A549 (cell line): ENCODE measurements at regions not wholly inside any gene's neighbourhood (a gene's known extent, or its start where the extent isn't known, plus 50 kb on each side); places are given as distances from the start of the nearest gene placed in this dataset.

ENCODE experiments used
- ATAC-seq, 2 experiments: fragments of 200-7000 bp in 1 of 2; fragments of >200 bp in 1 of 2; cut with Nextera tagmentation in 1 of 2; cut with Tn5 transposase in 1 of 2; 3 replicates each; pipeline versions ENCODE4 v1.8.0 to v1.9.1; 2018 to 2020; ENCODE audit warnings: mild to moderate bottlenecking in 1 of 2, moderate library complexity in 1 of 2
- CTCF ChIA-PET: fragments of 300-600 bp; sonication (Branson Sonifier 250); formaldehyde crosslinking; extraction: SDS; loops from one replicate; lab custom pipeline; 2021; ENCODE audit warnings: antibody characterized with exemption, inconsistent platforms; lab: Yijun Ruan, JAX
- POLR2A ChIA-PET: fragments of 350-600 bp; formaldehyde crosslinking; extraction: SDS; loops from one replicate; lab custom pipeline; 2021; ENCODE audit warnings: antibody characterized with exemption, inconsistent platforms; lab: Yijun Ruan, JAX
- DNase-seq, 2 experiments: peaks; one replicate each; pipeline versions ENCODE4 v3.0.0 to v3.0.0-alpha.2; 2011 to 2016; ENCODE audit warnings: low read depth in 1 of 2, low spot score in 1 of 2
- FAIRE-seq: peaks from 2 replicates; lab custom pipeline; 2011; peaks lifted over from hg19 to GRCh38; lab: Jason Lieb, UNC
- H3K27ac ChIP-seq, 2 experiments: fragments of >200 bp; sonication (Bioruptor Twin); formaldehyde crosslinking; 3 replicates each; pipeline ENCODE4 v1.5.1; 2016 to 2017
- H3K4me1 ChIP-seq: fragments of >200 bp; sonication (Bioruptor Twin); formaldehyde crosslinking; 3 replicates; pipeline ENCODE4 v1.6.1; 2016
- H3K4me2 ChIP-seq: fragments of >200 bp; sonication (Bioruptor Twin); formaldehyde crosslinking; 3 replicates; pipeline ENCODE4 v1.6.1; 2016
- H3K4me3 ChIP-seq: fragments of >200 bp; sonication (Bioruptor Twin); formaldehyde crosslinking; 3 replicates; pipeline ENCODE4 v1.5.1; 2016
- H3K9me3 ChIP-seq: fragments of >200 bp; sonication (Bioruptor Twin); formaldehyde crosslinking; 3 replicates; pipeline ENCODE4 v1.6.1; 2016
- BHLHE40 ChIP-seq: IDR thresholded peaks from 2 replicates; pipeline ENCODE4 v1.6.1; 2012; ENCODE audit warnings: low read depth, low read length, inconsistent platforms
- CBX8 ChIP-seq: fragments of 200-600 bp; sonication (generic); IDR thresholded peaks from 2 replicates; pipeline ENCODE4 v1.6.1; 2016
- CEBPB ChIP-seq, 2 experiments: fragments of >200 bp in 1 of 2; sonication (Bioruptor Twin) in 1 of 2; formaldehyde crosslinking in 1 of 2; IDR thresholded peaks; 2 replicates each; pipeline ENCODE4 v1.6.1; 2012 to 2016
- EHF ChIP-seq: fragments of 250-450 bp; sonication (Bioruptor Pico); IDR thresholded peaks from 2 replicates; pipeline ENCODE4 v1.5.0; 2020; ENCODE audit warnings: mild to moderate bottlenecking
- EHMT2 ChIP-seq: fragments of 200-600 bp; sonication (generic); IDR thresholded peaks from 2 replicates; pipeline ENCODE4 v1.6.1; 2016; ENCODE audit warnings: antibody characterized with exemption, low read depth, mild to moderate bottlenecking, moderate library complexity
- FOSB ChIP-seq: fragments of 250-450 bp; sonication (Bioruptor Pico); IDR thresholded peaks from 2 replicates; pipeline ENCODE4 v1.5.0; 2020; ENCODE audit warnings: mild to moderate bottlenecking, moderate library complexity
- GATA3 ChIP-seq: IDR thresholded peaks from 2 replicates; pipeline ENCODE4 v1.6.1; 2012; ENCODE audit warnings: borderline replicate concordance
- HDAC2 ChIP-seq: fragments of 200-600 bp; sonication (generic); IDR thresholded peaks from 2 replicates; pipeline ENCODE4 v1.6.1; 2016
- HES2 ChIP-seq: fragments of >200 bp; sonication (Bioruptor Twin); formaldehyde crosslinking; IDR thresholded peaks from 2 replicates; pipeline ENCODE4 v1.6.1; 2016
- HOXA7 ChIP-seq: fragments of 250-450 bp; sonication (Bioruptor Pico); IDR thresholded peaks from 2 replicates; pipeline ENCODE4 v1.5.0; 2020; ENCODE audit warnings: mild to moderate bottlenecking, moderate library complexity
- HOXB13 ChIP-seq: fragments of 250-450 bp; sonication (Bioruptor Pico); IDR thresholded peaks from 2 replicates; pipeline ENCODE4 v1.5.0; 2020; ENCODE audit warnings: low read depth, mild to moderate bottlenecking, moderate library complexity
- HOXB5 ChIP-seq: fragments of 250-450 bp; sonication (Bioruptor Pico); IDR thresholded peaks from 2 replicates; pipeline ENCODE4 v1.5.0; 2020; ENCODE audit warnings: mild to moderate bottlenecking, moderate library complexity
- JUN ChIP-seq, 2 experiments: fragments of >200 bp; sonication (Bioruptor Twin); formaldehyde crosslinking; IDR thresholded peaks; 2 replicates in 1 of 2; 3 replicates in 1 of 2; pipeline ENCODE4 v1.6.1; 2016 to 2017
- JUNB ChIP-seq: fragments of >200 bp; sonication (Bioruptor Twin); formaldehyde crosslinking; IDR thresholded peaks from 2 replicates; pipeline ENCODE4 v1.6.1; 2016
- KDM1A ChIP-seq: fragments of 200-600 bp; sonication (generic); IDR thresholded peaks from 2 replicates; pipeline ENCODE4 v1.6.1; 2016; ENCODE audit warnings: low read depth, mild to moderate bottlenecking
- MAFK ChIP-seq: fragments of 450-650 bp; IDR thresholded peaks from 2 replicates; pipeline ENCODE4 v1.6.1; 2014; ENCODE audit not compliant: partially characterized antibody
- MYC ChIP-seq: IDR thresholded peaks from 2 replicates; pipeline ENCODE4 v1.6.1; 2012; ENCODE audit warnings: mild to moderate bottlenecking, inconsistent platforms, low read length, improper control_type of control experiment, borderline replicate concordance
- POLR2A ChIP-seq: IDR thresholded peaks from 2 replicates; pipeline ENCODE4 v1.6.1; 2012; ENCODE audit warnings: mild to moderate bottlenecking, low read length
- POLR2AphosphoS2 ChIP-seq: conservative IDR thresholded peaks from 2 replicates; pipeline ENCODE4 v1.6.1; 2012; ENCODE audit warnings: low read length, improper control_type of control experiment, inconsistent platforms
- RNF2 ChIP-seq: fragments of 200-600 bp; sonication (generic); IDR thresholded peaks from 2 replicates; pipeline ENCODE4 v1.6.1; 2016; ENCODE audit warnings: low read depth, mild to moderate bottlenecking, antibody characterized with exemption, moderate library complexity, borderline replicate concordance
- USF2 ChIP-seq: fragments of 450-650 bp; IDR thresholded peaks from 2 replicates; pipeline ENCODE4 v1.6.1; 2014; ENCODE audit warnings: antibody characterized with exemption
- ZNF302 ChIP-seq: fragments of 250-450 bp; sonication (Bioruptor Pico); IDR thresholded peaks from 2 replicates; pipeline ENCODE4 v1.9.0; 2021; ENCODE audit warnings: inconsistent platforms, mild to moderate bottlenecking, moderate library complexity
- WGBS: methylation state at CpG from one replicate; pipeline ENCODE4 v1.1.6; 2017; ENCODE audit errors: missing lambda C conversion rate; 5-methylcytosine and 5-hydroxymethylcytosine counted together
- TF ChIP-seq, protein P1 (sequence below): fragments of 250-450 bp; sonication (Bioruptor Pico); IDR thresholded peaks from 2 replicates; pipeline ENCODE4 v1.5.0; 2021; ENCODE audit warnings: mild to moderate bottlenecking, moderate library complexity, borderline replicate concordance
- TF ChIP-seq, protein P2 (sequence below): fragments of 250-450 bp; sonication (Bioruptor Pico); IDR thresholded peaks from 2 replicates; pipeline ENCODE4 v1.5.0; 2020; ENCODE audit warnings: low read depth, mild to moderate bottlenecking, moderate library complexity
- TF ChIP-seq, protein P3 (sequence below): IDR thresholded peaks from 2 replicates; pipeline ENCODE4 v1.6.1; 2012; ENCODE audit warnings: low read depth, borderline replicate concordance

DNA sequence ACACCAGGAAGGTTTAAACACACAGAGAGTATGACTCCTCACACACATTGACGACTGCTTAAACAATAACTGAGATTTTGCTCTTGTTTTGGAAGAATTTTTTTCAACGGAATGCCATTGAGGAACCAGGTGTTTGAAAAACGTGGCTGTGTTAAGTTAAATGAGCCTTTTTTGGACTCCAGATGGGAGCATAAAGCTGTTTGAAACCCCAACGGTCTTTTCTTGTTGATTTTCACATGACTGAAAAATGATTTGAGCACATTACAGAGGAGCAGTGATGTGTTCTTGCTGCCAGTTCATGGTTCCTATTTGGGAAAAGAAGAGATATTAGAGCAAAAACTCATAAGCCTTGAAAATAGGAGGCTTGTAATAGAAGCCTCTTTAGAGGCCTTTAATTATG, 97.8 kb upstream of the SELENOK start:
- Histone ChIP-seq H3K27ac (no peak overlapping the region), H3K9me3 (no peaks in the 10 kb centered on the region), H3K4me2 (no peak overlapping the region), H3K4me3 (no peak overlapping the region), H3K4me1 (no peaks in the 10 kb centered on the region)
- 10% methylated on average over 4 of the region's 4 CpGs for WGBS
- DNase-seq (no peak), ATAC-seq (no peak), FAIRE-seq (no peak)
- TF ChIP-seq USF2 (no peak), MYC (no peak), CBX8 (no peak), KDM1A (no peak), HDAC2 (no peak), FOSB (CRISPR knock-in tag) (no peak), RNF2 (no peak), EHMT2 (no peak), JUN (IDR thresholded peaks at IDR 0.05) (no peak), BHLHE40 (no peak), CEBPB (IDR thresholded peaks at IDR 0.05) (no peak), HES2 (no peak), HOXB5 (no peak)
- TF ChIP-seq, protein P1, sequence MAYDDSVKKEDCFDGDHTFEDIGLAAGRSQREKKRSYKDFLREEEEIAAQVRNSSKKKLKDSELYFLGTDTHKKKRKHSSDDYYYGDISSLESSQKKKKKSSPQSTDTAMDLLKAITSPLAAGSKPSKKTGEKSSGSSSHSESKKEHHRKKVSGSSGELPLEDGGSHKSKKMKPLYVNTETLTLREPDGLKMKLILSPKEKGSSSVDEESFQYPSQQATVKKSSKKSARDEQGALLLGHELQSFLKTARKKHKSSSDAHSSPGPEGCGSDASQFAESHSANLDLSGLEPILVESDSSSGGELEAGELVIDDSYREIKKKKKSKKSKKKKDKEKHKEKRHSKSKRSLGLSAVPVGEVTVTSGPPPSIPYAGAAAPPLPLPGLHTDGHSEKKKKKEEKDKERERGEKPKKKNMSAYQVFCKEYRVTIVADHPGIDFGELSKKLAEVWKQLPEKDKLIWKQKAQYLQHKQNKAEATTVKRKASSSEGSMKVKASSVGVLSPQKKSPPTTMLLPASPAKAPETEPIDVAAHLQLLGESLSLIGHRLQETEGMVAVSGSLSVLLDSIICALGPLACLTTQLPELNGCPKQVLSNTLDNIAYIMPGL: no peak
- TF ChIP-seq, protein P2, sequence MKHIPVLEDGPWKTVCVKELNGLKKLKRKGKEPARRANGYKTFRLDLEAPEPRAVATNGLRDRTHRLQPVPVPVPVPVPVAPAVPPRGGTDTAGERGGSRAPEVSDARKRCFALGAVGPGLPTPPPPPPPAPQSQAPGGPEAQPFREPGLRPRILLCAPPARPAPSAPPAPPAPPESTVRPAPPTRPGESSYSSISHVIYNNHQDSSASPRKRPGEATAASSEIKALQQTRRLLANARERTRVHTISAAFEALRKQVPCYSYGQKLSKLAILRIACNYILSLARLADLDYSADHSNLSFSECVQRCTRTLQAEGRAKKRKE (CRISPR knock-in tag): no peak
- CTCF ChIA-PET: no interaction called here
- POLR2A ChIA-PET: no interaction called here

DNA sequence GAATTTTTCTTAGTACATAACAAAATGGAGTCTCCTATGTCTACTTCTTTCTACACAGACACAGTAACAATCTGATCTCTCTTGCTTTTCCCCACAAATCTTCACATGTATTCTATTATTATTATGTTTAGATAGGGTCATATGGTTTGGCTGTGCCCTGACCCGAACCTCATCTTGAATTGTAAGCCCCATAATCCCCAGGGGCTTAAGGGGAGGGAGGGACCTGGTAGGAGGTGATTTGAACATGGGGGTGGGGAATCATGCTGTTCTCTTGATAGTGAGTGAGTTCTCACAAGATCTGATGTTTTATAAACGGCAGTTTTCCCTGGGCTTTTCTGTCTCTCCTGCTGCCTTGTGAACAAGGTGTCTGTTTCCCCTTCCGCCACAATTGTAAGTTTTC, 86.7 kb upstream of the SELENOK start:
- FAIRE-seq (no peak), DNase-seq (no peak), ATAC-seq (no peak)
- POLR2A ChIA-PET: no interaction called here
- no peaks in the 10 kb centered on the region for H3K4me1 ChIP-seq
- H3K4me3 ChIP-seq: no peak overlapping the region
- TF ChIP-seq ZNF302 (CRISPR knock-in tag) (no peak), POLR2AphosphoS2 (no peak), USF2 (no peak), CBX8 (no peak), GATA3 (no peak), HOXA7 (CRISPR knock-in tag) (no peak), POLR2A (no peak), JUN (IDR thresholded peaks at IDR 0.05) (no peak), EHMT2 (no peak), EHF (CRISPR knock-in tag) (no peak), JUNB (no peak), HOXB13 (CRISPR knock-in tag) (no peak), MAFK (no peak)
- TF ChIP-seq, protein P3, sequence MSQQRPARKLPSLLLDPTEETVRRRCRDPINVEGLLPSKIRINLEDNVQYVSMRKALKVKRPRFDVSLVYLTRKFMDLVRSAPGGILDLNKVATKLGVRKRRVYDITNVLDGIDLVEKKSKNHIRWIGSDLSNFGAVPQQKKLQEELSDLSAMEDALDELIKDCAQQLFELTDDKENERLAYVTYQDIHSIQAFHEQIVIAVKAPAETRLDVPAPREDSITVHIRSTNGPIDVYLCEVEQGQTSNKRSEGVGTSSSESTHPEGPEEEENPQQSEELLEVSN: no peak
- H3K27ac ChIP-seq: no peak overlapping the region
- no peak overlapping the region for H3K4me2 ChIP-seq
- 35% methylated on average over 3 of the region's 3 CpGs for WGBS
- CTCF ChIA-PET: no interaction called here
- H3K9me3 ChIP-seq: no peaks in the 10 kb centered on the region
